SKM-1 (cell line): ENCODE measurements at regions not wholly inside any gene's neighbourhood (a gene's known extent, or its start where the extent isn't known, plus 50 kb on each side); places are given as distances from the start of the nearest gene placed in this dataset.

Source experiments
- DNase-seq: peaks from one replicate; lab custom pipeline; 2025; ENCODE audit not compliant: unreplicated experiment; lab: John Stamatoyannopoulos, UW

DNA sequence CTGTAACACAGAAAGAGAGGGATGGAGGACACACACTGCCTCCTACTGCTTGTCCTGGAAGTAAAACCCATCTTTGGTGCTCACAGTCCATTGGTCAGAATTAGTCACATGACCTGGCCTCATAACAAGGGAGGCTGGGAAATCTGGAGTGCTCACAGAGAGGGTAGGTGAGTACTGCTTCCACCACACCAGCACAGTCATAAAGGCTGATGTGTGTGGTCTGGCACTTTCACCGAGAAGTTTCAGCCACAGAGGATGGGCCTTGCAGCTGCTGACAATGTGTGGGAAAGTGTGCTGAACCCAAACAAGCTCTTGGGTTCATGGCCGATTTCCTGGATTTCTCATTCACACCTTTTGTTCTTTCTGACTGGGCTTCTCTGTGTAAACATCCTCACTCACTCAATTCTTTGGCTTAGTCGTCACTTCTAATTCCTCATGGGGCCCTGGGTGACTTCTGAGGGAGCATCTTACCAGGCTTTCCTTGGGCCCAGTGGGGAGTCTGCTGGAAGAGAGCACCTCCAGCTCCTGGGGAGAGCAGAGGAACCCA, 100.7 kb downstream of the ASB7 start:
- no peak for DNase-seq

DNA sequence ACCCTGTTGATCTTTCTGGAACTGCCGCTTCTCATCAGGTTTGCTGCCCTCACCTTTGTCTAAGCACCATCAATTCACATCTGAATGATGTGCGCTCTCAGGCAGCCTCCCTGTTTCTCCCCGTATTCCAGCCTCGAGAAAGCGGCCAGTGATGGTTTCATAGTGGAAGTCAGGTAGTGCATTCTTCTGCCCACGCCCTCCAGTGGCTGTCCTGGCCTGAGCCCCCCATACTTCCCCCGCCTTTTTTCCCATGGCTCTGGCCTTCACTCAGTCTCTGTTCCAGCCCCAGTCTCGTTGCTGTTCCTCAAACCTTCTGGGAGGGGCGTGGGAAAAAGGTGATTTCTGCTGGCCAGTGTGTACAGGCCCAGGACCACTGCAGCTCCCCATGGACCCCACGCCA, 101.3 kb downstream of the ASB7 start:
- no peak for DNase-seq

DNA sequence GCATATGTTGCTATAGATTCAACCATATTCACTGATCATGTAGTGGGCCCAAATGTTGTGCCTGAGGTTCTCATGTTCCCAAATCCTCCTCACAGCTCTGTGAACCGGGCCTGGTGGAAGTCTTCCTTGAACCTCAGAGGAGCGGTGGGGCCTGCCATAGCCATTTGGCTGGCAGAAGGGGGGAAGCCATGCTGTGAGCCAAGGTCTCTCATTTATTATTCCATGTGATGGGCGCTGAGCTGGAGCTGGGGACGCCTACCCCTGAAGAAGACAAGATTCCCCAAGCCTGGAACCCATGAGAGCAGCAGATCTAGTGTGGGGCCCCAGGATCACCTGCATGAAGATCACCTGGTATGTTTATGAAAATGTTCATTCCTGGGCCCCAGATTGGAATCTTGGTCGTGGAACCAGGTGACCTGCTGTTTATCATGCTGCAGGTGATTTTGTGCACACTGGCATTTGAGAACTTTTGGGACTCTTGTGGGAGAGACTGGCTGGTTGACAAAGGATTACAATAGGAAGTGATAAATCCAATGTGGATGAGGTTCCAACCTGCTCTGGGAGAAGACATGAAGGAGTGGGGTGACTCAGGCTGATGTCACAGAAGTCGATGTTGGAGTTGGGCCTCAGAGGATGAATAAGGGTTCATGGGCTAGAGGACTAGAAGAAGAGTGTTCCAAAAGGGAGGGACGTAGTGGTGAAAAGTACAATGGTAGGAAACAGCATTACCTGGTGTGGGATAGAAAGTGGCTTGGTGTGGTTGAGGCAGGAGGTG, 102.1 kb downstream of the ASB7 start:
- no peak for DNase-seq

DNA sequence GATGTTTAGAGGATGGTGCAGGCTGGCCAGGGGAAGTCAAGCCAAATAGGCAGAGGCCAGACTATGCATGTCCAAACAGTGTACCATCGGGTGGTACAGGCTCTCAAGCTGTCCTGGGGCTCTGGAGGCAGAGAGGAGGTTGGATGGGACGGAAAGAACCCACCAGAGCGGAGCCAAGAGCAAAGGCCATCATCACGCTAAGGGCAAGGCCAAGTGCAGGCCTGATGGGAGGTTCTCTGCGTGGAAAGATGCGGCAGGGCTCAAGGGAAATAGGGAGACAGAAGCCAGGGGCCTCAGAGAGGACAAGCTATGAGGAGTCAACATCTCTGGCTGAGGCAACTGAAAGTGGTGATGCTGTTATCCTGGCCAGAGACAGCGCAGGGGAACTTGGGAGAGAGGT, 102.7 kb downstream of the ASB7 start:
- no peak for DNase-seq

DNA sequence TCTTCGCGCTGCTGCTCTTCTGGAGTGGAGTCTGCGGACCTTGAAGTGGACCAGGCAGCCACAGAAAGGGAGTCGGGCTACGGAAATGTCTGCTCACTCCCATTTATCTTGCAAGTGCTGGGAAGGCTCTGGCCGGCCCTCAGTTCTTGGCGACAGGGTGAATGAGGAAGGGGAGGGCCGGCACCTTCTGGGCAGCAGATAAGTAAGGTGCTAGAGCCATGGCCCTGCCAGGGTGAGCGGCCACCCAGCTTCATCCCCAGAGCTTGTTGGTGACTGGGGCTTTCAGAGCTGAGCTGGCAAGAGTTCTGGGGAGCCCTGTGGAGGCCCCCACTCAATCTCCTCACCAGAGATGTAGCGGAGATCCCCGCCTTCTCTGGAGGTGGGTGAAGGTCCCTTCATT, 103.5 kb downstream of the ASB7 start:
- no peak for DNase-seq

DNA sequence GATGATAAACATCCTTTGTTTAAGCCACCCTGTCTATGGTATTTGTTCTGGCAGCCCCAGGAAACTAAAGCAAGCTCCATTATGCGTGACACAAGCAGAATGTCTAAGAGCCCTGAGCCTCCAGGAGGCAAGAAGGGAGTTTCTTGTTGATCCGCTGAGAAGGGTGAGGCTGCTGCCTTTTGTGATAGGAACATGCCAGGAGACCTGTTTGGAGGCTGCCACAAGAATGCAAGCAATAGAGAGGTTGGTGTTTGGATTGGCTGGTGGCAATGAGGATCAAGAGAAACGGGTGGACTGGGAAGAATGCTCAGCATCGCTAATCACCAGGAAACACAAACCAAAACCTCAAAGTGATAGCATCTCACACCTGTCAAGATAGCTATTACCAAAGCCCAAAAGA, 104.8 kb downstream of the ASB7 start:
- no peak for DNase-seq

DNA sequence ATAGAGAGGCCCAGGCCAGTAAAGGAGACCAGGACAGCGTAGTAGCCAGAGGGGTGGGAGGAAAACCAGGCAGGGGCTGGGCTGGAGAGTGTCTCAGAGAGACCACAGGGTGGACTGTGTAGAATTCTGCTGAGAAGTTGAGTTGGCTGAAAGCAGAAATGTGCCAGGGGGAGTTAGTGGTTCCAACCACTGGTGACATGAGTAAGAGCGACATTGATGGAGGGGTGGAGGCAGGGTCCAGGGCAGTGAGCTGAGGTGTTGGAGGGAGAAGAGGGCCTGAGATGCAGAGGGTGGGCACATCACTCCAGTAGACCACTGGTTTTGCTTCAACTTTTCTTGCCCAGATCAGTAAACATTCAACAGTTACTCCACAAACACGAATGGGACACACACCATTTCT, 106.5 kb downstream of the ASB7 start:
- no peak for DNase-seq

DNA sequence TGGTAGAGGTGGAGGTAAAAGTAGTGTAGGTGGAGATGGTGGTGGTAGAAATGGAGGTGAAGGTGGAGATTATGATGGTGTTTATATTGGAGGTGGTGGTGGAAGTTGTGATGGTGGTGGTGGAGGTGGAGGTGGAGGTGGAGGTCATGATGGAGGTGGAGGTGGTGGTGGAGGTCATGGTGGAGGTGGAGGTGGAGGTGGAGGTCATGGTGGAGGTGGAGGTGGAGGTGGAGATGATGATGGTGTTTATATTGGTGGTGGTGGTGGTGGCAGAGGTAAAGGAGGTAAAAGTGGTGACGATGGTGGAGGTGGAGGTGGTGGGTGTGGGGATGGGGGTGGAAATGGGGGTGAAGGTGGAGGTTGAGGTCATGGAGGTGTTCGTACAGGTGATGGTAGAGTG, 107.8 kb downstream of the ASB7 start:
- no peak for DNase-seq

DNA sequence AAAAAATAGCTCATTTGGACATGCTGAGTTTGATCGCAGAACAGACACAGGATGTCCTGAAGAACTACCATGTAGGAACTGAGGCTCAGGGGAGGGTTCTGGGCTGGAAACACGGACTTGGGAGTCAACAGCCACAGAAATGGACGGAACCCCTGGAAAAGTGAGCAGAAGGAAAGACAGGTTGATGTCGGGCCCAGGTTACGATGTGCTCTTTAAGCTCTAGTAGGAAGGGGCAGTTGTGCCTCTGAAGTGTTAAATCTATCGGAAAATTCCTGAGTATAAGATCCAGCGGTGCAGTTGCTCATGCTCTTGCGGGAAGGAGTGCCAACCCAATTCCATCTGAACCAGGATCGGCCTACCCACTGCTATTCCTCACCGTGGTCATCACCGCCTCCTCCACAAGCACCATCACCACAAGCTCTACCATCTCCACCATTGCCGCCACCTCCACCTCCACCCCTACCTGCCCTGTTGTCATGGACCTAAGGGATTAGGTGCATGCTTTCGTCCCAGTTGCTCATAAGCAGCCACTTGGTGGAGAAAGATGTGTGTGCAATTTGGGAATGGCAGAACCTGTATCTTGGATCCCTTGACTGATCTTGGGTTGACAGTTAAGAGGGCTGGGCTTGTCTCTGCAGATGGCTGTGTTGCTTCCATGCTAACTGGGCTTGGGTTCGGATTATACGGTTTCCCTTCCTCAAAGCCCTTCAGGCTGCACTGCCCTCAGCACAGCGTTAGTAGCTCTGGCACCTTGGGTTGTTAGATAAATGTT, 108.5 kb downstream of the ASB7 start:
- no peak for DNase-seq

DNA sequence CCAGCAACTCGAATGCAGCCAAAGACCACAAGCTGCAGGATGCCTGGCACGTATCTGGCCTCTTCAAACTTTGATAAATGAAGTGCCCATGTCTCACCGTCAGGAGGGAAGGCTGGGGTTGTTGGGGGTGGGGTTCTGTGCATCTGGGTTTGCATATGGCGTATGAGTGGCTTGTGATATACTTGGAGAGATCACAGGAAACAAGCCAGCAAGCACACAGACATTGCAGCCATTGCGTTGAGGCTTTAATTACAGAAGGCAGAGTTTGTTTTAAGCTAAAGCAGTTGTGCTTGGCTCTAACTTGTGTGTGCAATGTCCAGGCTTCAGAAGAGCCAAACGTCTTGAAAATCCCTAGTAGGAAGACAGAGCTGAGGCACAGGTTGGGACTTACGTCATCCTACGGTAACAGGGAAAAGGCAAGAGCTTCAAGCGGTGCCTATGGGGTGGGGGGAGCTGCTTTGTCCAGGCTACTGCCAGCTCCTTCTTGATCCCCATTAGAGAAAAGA, 109.2 kb downstream of the ASB7 start:
- no peak for DNase-seq

DNA sequence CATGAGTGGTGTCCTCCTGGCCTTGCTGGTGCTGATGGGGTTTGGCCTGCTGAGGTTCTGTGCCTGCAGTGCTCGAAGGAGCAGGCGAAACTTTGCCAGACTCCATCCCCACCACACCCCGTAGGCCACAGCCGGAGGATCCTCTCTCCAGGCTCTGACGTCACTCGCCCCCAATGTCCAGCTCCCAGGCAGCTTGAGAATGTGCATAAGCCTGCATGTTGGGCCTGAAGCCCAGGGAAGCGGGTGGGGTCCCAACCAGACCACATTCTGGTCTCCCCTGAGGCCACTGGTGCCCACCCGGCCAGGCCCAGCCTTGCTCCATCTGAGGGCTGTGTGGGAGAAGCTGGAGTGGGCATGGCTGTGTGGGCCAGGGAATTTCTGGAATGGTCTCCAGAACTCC, 109.8 kb downstream of the ASB7 start:
- no peak for DNase-seq

DNA sequence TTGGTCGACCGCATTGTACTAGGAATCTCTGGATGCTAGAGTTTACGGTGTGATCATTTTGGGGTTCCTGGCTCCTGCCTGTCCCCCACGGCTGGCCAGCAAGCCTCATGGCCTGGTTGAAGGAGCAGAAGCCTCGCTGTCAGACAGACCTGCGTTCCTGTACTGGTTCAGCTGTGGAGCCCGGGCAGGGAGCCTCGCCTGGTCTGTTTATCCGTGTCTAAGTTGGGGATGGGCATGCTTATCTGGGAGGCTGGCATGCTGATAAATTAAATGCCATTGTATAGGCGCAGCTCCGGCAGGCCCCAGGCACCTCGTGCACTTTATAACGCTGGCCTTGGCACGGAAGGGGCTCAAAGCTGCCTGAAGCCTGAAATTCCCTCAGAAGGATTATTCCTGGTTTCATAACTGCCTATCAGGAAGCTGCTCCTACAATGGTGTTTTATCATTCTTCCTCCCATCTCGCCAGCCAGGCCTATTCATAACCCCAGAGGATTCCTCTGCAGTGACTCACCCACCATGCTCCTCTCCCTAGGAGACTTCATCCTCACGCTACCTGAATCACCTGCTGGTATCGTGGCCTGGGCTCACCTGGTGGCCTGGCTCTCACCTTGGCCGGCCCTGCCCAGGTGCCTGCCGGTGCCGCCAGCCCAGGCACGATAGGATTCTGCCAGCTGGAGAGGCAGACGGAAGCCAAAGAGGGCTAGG, 110.9 kb downstream of the ASB7 start:
- DNase-seq = no peak

DNA sequence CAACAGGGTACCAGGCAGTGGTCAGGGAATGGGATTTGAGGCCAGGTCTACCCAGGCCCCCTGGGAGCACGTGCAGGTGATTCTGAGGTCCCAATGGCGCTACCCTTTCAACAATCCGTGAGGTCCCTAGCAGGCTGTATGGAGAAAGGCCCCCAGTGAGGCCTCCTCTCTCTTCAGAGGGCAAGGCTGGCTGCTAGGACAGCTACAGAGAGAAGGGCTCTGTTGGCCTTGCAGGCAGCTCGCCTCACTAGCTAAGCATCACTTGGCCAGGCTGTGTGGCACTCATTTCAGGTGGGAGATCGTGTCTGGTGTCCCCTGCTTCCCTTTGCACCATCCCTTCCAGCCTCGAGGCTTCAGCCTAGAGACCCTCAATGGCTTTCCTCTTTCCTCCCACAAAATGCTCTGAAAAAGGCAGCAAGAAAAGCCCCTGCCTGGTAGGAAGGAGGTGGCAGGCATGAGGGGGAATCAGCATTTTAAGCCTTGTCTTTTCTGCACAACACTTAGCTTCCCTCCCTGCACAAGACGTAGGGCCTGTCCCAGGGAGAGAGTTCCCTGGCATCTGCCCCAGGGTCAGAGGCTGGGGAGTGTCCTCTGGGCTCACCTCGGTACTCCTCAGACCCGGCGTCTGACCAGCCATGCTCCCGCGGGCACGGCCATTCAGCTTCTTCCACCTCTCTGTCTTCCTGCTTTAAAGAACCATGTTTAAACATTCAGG, 111.8 kb downstream of the ASB7 start:
- DNase-seq = no peak

DNA sequence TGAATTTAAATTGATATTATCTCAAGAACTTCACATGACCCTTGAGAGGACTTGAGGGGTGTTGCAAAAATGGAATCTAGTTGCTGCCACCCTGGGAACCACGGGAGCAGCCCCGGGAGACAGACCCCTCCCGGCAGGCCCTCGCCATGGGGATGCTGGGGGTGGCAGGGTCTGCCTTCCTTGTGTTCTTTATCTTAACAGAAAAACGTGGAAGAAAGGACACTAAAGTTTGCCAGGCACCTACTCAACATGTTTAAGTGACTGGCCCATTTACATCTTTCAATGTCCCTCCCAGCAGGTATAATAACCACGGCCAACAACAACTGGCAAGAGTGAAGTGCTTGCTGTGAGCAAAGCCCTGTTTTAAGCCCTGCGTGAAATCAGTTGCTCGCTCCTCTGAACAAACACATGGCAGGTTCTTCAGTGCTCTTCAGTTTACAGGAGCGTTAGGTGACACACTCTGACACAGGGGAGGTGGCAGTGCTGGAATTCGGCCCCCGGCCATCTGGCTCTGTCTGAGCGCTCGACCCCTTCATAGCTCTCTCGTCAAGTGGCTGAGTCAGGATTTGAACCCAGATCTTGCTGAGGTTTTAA, 112.5 kb downstream of the ASB7 start:
- DNase-seq = no peak

DNA sequence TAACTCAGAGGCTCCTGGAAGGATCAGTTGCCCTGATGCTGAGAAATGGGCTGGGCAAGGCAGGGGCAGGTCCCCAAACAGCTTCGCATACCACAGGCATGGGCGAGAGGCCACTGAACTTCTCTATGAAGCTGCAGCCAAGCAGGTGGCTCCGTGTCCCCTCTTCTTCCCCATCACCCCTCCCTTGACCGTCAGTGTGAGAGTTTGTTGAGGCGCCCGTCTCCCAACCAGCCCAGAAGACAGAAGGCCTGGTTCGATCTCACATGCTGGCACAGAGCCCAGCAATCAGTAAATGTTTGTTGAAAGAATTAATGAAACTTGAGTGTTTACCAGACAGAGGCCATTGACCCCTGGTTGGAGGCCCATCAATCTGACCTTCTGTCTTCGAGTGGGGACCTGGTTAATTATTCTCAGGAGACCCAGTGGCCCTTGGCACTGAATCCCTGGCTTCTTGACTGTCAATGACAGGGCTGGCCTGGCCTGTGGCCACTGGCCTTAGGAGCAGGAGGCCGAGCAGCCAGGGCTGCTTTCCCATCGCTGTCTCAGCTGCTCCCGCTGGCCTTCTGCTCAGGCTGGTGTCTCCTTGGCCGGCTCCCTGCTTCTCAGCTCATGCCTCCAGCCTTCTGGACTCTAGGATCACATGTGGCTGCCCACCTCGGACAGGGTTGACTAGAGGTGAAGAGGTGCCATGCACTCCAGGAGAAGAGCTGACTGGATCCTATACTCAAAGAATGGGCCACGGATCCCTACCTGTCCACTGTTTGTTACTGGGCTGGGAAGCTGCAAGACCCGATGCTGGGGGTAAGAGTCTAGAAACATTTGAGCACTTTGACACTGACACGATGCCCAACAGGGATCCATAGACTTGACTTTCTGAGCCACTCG, 113.4 kb downstream of the ASB7 start:
- no peak for DNase-seq

DNA sequence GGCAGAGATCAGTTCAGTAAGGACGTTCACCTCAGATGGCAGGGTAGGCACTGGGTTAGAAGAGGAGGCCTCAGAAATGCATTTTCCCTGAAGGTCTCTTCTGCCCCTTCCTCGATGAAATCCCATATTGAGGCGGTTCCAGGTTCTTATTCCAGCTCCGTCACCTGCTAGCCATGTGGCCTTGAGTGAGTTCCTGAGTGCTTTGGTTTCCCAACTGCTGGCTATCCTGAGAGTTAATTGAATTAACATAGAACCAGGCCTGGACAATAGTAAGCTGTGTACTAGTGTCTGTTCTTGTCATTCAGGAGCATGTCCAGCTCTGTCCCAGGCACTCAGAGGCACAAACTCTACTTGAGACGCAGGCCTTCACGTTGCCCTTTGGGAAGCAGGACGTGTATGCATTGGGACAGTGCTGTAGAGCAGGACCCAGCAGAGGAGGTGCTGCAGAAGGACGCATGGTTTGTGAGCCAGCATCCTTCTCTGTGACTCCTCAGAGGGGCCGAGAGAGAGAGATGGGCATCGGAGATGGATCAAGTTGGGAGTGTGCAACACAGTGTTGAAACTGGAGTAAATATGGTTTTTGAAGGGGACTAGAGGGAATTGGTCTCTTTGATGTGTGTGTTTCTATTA, 114.2 kb downstream of the ASB7 start:
- DNase-seq = no peak

DNA sequence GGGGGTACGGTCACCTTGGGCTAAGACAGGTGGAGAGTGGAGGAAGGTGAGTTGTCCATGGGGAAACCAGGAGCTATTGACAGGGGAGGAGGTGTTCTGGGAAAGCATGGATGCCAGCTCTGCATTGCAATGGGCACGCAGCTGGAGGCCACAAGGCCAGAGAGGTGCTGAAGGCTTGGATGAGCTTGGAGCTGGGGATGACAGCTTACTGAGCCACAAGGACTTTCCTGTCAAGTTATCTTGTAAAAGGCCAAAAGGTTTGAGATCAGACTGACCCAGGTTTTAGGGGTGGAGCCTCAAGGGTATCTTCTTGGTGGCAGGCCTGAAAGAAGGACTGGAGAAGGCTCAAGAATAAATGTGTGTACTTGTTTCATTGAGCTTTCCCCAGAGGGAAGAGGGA, 115.2 kb downstream of the ASB7 start:
- no peak for DNase-seq

DNA sequence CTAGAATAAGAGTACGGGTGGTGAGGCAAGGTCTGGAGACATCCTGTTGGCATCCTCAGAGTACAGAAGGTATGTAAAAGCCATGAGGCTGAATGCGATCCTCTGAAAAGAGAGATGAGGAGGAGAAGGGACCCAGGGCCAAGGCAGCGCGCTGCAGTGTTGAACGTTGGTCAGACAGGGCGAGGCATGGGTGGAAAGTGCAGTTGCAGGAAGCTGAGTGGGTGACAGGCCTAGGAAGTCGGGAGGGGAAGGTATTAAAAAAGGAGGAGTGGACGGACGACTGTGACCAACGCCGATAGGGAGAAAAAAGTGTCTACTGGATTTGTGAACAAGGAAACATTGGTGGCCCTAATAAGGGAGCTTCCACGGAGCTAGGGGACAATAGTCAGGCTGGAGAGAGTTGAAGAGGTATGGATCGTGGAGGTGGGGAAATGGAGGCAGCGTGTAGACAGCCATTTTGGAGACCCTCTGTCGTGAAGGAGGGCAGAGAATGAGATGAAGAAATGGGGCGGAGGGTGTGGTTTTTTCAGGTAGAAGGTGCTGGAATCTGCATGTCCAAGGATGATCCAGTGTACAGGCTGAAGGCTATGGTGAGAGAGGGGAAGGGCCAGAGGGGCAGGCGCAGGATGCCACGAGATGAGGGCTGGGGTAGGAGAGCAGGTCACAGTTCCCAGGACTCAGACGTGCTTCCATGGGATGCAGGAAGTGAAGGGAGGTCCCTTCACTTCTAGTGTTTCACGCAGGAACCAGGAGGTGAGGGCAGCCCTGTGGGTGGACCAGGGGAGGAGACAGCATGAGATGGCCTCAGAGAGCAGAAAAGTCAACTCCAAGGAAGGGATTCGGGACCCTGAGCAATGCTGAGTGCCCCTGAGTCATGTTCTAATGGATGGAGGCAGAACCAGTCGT, 115.9 kb downstream of the ASB7 start:
- no peak for DNase-seq
